CD4-positive, CD25-positive, alpha-beta regulatory T cell (primary cell): ENCODE measurements at regions not wholly inside any gene's neighbourhood (a gene's known extent, or its start where the extent isn't known, plus 50 kb on each side); places are given as distances from the start of the nearest gene placed in this dataset.
A peak's percentile ranks its signal among the peaks of the same experiment; 100 is the strongest.
"Not testable (repeated sequence)": the region's sequence is repeated elsewhere in the genome, so short reads cannot be mapped to it uniquely, and the experiment has no call there.

ENCODE experiments used
- ATAC-seq, 2 donors: fragments of 150-1000 bp; cut with Tn5 transposase; one replicate each; pipeline ENCODE4 v1.10.0; 2021; ENCODE audit warnings: low read depth in 2 of 2, moderate number of reproducible peaks in 2 of 2, moderate library complexity in 1 of 2
- DNase-seq, 3 donors: peaks; one replicate each; pipeline versions ENCODE4 v3.0.0 to v3.0.0-alpha.2; 2012 to 2022; ENCODE audit warnings: mixed read lengths in 1 of 3
- H3K27ac ChIP-seq: one replicate; pipeline ENCODE4 v1.7.0; 2013; ENCODE audit warnings: mild to moderate bottlenecking, low read length; ENCODE audit not compliant: insufficient read depth, poor library complexity, severe bottlenecking
- H3K27me3 ChIP-seq: one replicate; pipeline ENCODE4 v1.7.0; 2013; ENCODE audit warnings: low read length; ENCODE audit not compliant: control insufficient read depth, insufficient read depth
- H3K36me3 ChIP-seq: one replicate; pipeline ENCODE4 v1.7.0; 2013; ENCODE audit warnings: mild to moderate bottlenecking, low read length, moderate library complexity; ENCODE audit not compliant: control insufficient read depth, insufficient read depth
- H3K4me1 ChIP-seq: 2 replicates; pipeline ENCODE4 v1.7.0; 2013; ENCODE audit warnings: mild to moderate bottlenecking, low read length; ENCODE audit not compliant: insufficient read depth, control insufficient read depth, poor library complexity, severe bottlenecking
- H3K4me3 ChIP-seq: one replicate; pipeline ENCODE4 v1.7.0; 2013; ENCODE audit warnings: low read depth, mild to moderate bottlenecking, low read length, moderate library complexity
- H3K9me3 ChIP-seq, 2 experiments: 1 replicate in 1 of 2; 2 replicates in 1 of 2; pipeline ENCODE4 v1.7.0; 2013; ENCODE audit warnings: low read length in 2 of 2, mild to moderate bottlenecking in 1 of 2, moderate library complexity in 1 of 2; ENCODE audit not compliant: control insufficient read depth in 2 of 2
- H3K27ac Mint-ChIP-seq, 3 donors: one replicate each; pipeline ENCODE4 v1.8.0; 2020 to 2022; ENCODE audit warnings: mild to moderate bottlenecking in 3 of 3, mixed read lengths in 3 of 3, moderate library complexity in 2 of 3
- H3K27me3 Mint-ChIP-seq: one replicate; pipeline ENCODE4 v1.8.0; 2022; ENCODE audit warnings: mild to moderate bottlenecking, mixed read lengths
- H3K36me3 Mint-ChIP-seq: one replicate; pipeline ENCODE4 v1.8.0; 2020; ENCODE audit warnings: mixed read lengths
- H3K4me1 Mint-ChIP-seq, 4 donors: one replicate each; pipeline ENCODE4 v1.8.0; 2020 to 2022; ENCODE audit warnings: mixed read lengths in 4 of 4, mild to moderate bottlenecking in 1 of 4
- H3K4me3 Mint-ChIP-seq, 4 donors: one replicate each; pipeline ENCODE4 v1.8.0; 2020 to 2022; ENCODE audit warnings: mild to moderate bottlenecking in 4 of 4, mixed read lengths in 4 of 4, moderate library complexity in 3 of 4
- H3K9me3 Mint-ChIP-seq, 7 donors: one replicate each; pipeline ENCODE4 v1.8.0; 2020 to 2022; ENCODE audit warnings: mixed read lengths in 7 of 7, mild to moderate bottlenecking in 3 of 7, moderate library complexity in 2 of 7

GRCh38 chr6:117761610-117762009 lies 86.3 kb downstream of the NUS1 start:
- H3K9me3 Mint-ChIP-seq, result peaks cover 1 to 16% (median 7%) of the 10 kb centered on the region in 7 donors
- Histone ChIP-seq H3K4me3 (no peak overlapping the region), H3K27me3 (no peaks in the 10 kb centered on the region), H3K27ac (no peak overlapping the region), H3K4me1 (no peaks in the 10 kb centered on the region), H3K9me3 (peaks cover 10 to 11% of the 10 kb centered on the region in 2 experiments), H3K36me3 (no peaks in the 10 kb centered on the region)
- H3K27ac Mint-ChIP-seq, result no peak overlapping the region
- H3K4me3 Mint-ChIP-seq, result no peak overlapping the region
- no peaks in the 10 kb centered on the region for H3K36me3 Mint-ChIP-seq
- no peaks in the 10 kb centered on the region for H3K27me3 Mint-ChIP-seq
- DNase-seq (no peak), ATAC-seq (no peak)
- H3K4me1 Mint-ChIP-seq, result no peaks in the 10 kb centered on the region

- no peak overlapping the region for H3K27ac Mint-ChIP-seq
- no peaks in the 10 kb centered on the region for H3K36me3 Mint-ChIP-seq
- peaks cover 0 to 7% (median 4%) of the 10 kb centered on the region in 7 donors for H3K9me3 Mint-ChIP-seq
- no peak for ATAC-seq
- Histone ChIP-seq H3K4me3 (no peak overlapping the region), H3K4me1 (no peaks in the 10 kb centered on the region), H3K27me3 (no peaks in the 10 kb centered on the region), H3K36me3 (no peaks in the 10 kb centered on the region), H3K9me3 (no peaks in the 10 kb centered on the region), H3K27ac (no peak overlapping the region)
- DNase-seq, result no peak
- H3K4me3 Mint-ChIP-seq, result no peak overlapping the region
- no peaks in the 10 kb centered on the region for H3K27me3 Mint-ChIP-seq
- H3K4me1 Mint-ChIP-seq, result no peaks in the 10 kb centered on the region
Observed at GRCh38 chr6:117771403-117771802, 96.1 kb downstream of the NUS1 start.

- ATAC-seq (no peak), DNase-seq (no peak)
- no peaks in the 10 kb centered on the region for H3K27me3 Mint-ChIP-seq
- no peak overlapping the region for H3K27ac Mint-ChIP-seq
- no peak overlapping the region for H3K27ac ChIP-seq
- no peaks in the 10 kb centered on the region for H3K4me1 Mint-ChIP-seq
- H3K36me3 ChIP-seq, result no peaks in the 10 kb centered on the region
- no peak overlapping the region for H3K4me3 ChIP-seq
- no peaks in the 10 kb centered on the region for H3K9me3 ChIP-seq
- no peaks in the 10 kb centered on the region for H3K4me1 ChIP-seq
- no peaks in the 10 kb centered on the region for H3K36me3 Mint-ChIP-seq
- no peaks in the 10 kb centered on the region for H3K27me3 ChIP-seq
- peaks cover 0 to 4% (median 0%) of the 10 kb centered on the region in 7 donors for H3K9me3 Mint-ChIP-seq
- no peak overlapping the region for H3K4me3 Mint-ChIP-seq
Observed at GRCh38 chr6:117776441-117776840, 101.2 kb downstream of the NUS1 start.

GRCh38 chr6:117781550-117781949 lies 106.3 kb downstream of the NUS1 start:
- no peak for ATAC-seq
- no peak overlapping the region for H3K27ac ChIP-seq
- H3K4me1 Mint-ChIP-seq, result no peaks in the 10 kb centered on the region

GRCh38 chr6:117783279-117783678 lies 108.0 kb downstream of the NUS1 start:
- no peak for DNase-seq
- peak overlapping the region in 1 of 3 donors; percentile 18 for H3K27ac Mint-ChIP-seq
- no peaks in the 10 kb centered on the region for H3K4me1 ChIP-seq
- H3K36me3 Mint-ChIP-seq, result no peaks in the 10 kb centered on the region
- no peak overlapping the region for H3K27ac ChIP-seq
- H3K9me3 Mint-ChIP-seq, result no peaks in the 10 kb centered on the region
- no peak overlapping the region for H3K4me3 ChIP-seq
- no peak overlapping the region for H3K4me3 Mint-ChIP-seq
- no peaks in the 10 kb centered on the region for H3K27me3 Mint-ChIP-seq
- no peaks in the 10 kb centered on the region for H3K36me3 ChIP-seq
- H3K27me3 ChIP-seq, result no peaks in the 10 kb centered on the region
- no peaks in the 10 kb centered on the region for H3K9me3 ChIP-seq
- no peak for ATAC-seq
- H3K4me1 Mint-ChIP-seq, result no peaks in the 10 kb centered on the region

More at GRCh38 chr6:117781550-117781949, 106.3 kb downstream of the NUS1 start:
- H3K4me1 ChIP-seq, result no peaks in the 10 kb centered on the region
- H3K27me3 Mint-ChIP-seq, result no peaks in the 10 kb centered on the region
- no peak for DNase-seq
- H3K4me3 Mint-ChIP-seq, result no peak overlapping the region
- H3K36me3 Mint-ChIP-seq, result no peaks in the 10 kb centered on the region
- H3K9me3 ChIP-seq, result no peaks in the 10 kb centered on the region
- no peaks in the 10 kb centered on the region for H3K9me3 Mint-ChIP-seq
- no peak overlapping the region for H3K27ac Mint-ChIP-seq
- H3K4me3 ChIP-seq, result no peak overlapping the region
- no peaks in the 10 kb centered on the region for H3K36me3 ChIP-seq
- H3K27me3 ChIP-seq, result no peaks in the 10 kb centered on the region

GRCh38 chr6:117791012-117791411 lies 115.7 kb downstream of the NUS1 start:
- Mint-ChIP-seq H3K27ac (no peak overlapping the region), H3K4me3 (no peak overlapping the region), H3K36me3 (no peaks in the 10 kb centered on the region), H3K27me3 (no peaks in the 10 kb centered on the region), H3K4me1 (no peaks in the 10 kb centered on the region), H3K9me3 (peaks cover 0 to 2% (median 0%) of the 10 kb centered on the region in 7 donors)
- no peaks in the 10 kb centered on the region for H3K27me3 ChIP-seq
- DNase-seq, result no peak
- no peak overlapping the region for H3K4me3 ChIP-seq
- no peaks in the 10 kb centered on the region for H3K9me3 ChIP-seq
- no peak for ATAC-seq
- no peak overlapping the region for H3K27ac ChIP-seq
- H3K4me1 ChIP-seq, result no peaks in the 10 kb centered on the region
- no peaks in the 10 kb centered on the region for H3K36me3 ChIP-seq

- H3K36me3 Mint-ChIP-seq, result no peaks in the 10 kb centered on the region
- H3K4me1 Mint-ChIP-seq, result no peaks in the 10 kb centered on the region
- H3K27ac Mint-ChIP-seq, result no peak overlapping the region
- peaks cover 0 to 2% (median 0%) of the 10 kb centered on the region in 7 donors for H3K9me3 Mint-ChIP-seq
- Histone ChIP-seq H3K9me3 (no peaks in the 10 kb centered on the region), H3K27me3 (no peaks in the 10 kb centered on the region), H3K27ac (no peak overlapping the region), H3K36me3 (no peaks in the 10 kb centered on the region), H3K4me3 (no peak overlapping the region), H3K4me1 (no peaks in the 10 kb centered on the region)
- ATAC-seq (no peak), DNase-seq (no peak)
- no peak overlapping the region for H3K4me3 Mint-ChIP-seq
- H3K27me3 Mint-ChIP-seq, result no peaks in the 10 kb centered on the region
Observed at GRCh38 chr6:117795234-117795633, 111.8 kb upstream of the SLC35F1 start.

GRCh38 chr6:117798819-117799218 lies 108.2 kb upstream of the SLC35F1 start:
- not testable (repeated sequence) for H3K9me3 ChIP-seq, ATAC-seq, H3K27me3 Mint-ChIP-seq, H3K27me3 ChIP-seq, H3K4me3 ChIP-seq, H3K36me3 Mint-ChIP-seq, H3K4me3 Mint-ChIP-seq, H3K27ac ChIP-seq, DNase-seq, H3K27ac Mint-ChIP-seq, H3K9me3 Mint-ChIP-seq, H3K4me1 Mint-ChIP-seq, H3K36me3 ChIP-seq, H3K4me1 ChIP-seq
